Fibroblast of pulmonary artery (primary cell): ENCODE measurements at regions not wholly inside any gene's neighbourhood (a gene's known extent, or its start where the extent isn't known, plus 50 kb on each side); places are given as distances from the start of the nearest gene placed in this dataset.

Experiments
- DNase-seq: peaks from one replicate; pipeline ENCODE4 v3.0.0-alpha.2; 2010; ENCODE audit warnings: low read depth
- H3K4me3 ChIP-seq: replicated peaks from 2 replicates; pipeline ENCODE4 v1.5.1; 2011; ENCODE audit warnings: low read depth, mild to moderate bottlenecking, control low read depth, low read length, moderate library complexity
- CTCF ChIP-seq: IDR thresholded peaks from 2 replicates; pipeline ENCODE4 v1.5.1; 2011; ENCODE audit warnings: mild to moderate bottlenecking, control low read depth, low read length, inconsistent platforms; ENCODE audit errors: missing control alignments

GRCh38 chr5:6006838-6007314 lies 371.5 kb downstream of the MED10 start:
- no peak for TF ChIP-seq CTCF
- no peak for DNase-seq
- H3K4me3 ChIP-seq, result no peak overlapping the region

GRCh38 chr5:6003040-6003825 lies 375.1 kb downstream of the MED10 start:
- TF ChIP-seq CTCF, result no peak
- DNase-seq, result no peak

GRCh38 chr5:6000867-6001266 lies 377.5 kb downstream of the MED10 start:
- no peak for DNase-seq
- H3K4me3 ChIP-seq, result no peak overlapping the region
- TF ChIP-seq CTCF, result no peak

More at GRCh38 chr5:6003040-6003825, 375.1 kb downstream of the MED10 start:
- no peak overlapping the region for H3K4me3 ChIP-seq

- no peak for DNase-seq
- TF ChIP-seq CTCF, result no peak
- no peak overlapping the region for H3K4me3 ChIP-seq
Measured at GRCh38 chr5:5995819-5996218, 382.5 kb downstream of the MED10 start.

- TF ChIP-seq CTCF, result no peak
- no peak for DNase-seq
- H3K4me3 ChIP-seq, result no peak overlapping the region
Measured at GRCh38 chr5:5986492-5987178, 391.7 kb downstream of the MED10 start.

- DNase-seq, result no peak
- H3K4me3 ChIP-seq, result no peak overlapping the region
- TF ChIP-seq CTCF, result no peak
Measured at GRCh38 chr5:5985332-5985731, 393.0 kb downstream of the MED10 start.
